ENCODE measurements at regions not wholly inside any gene's neighbourhood (a gene's known extent, or its start where the extent isn't known, plus 50 kb on each side); places are given as distances from the start of the nearest gene placed in this dataset.

GRCh38 chr11:13896175-13896980 is 66.1 kb upstream of the SPON1 start:
- TF ChIP-seq CTCF (IDR thresholded peaks at IDR 0.05) (no peak), POLR2A (IDR thresholded peaks at IDR 0.05) (no peak)
